ENCODE measurements at regions not wholly inside any gene's neighbourhood (a gene's known extent, or its start where the extent isn't known, plus 50 kb on each side); places are given as distances from the start of the nearest gene placed in this dataset.
"Not testable (repeated sequence)": the region's sequence is repeated elsewhere in the genome, so short reads cannot be mapped to it uniquely, and the experiment has no call there.

DNA sequence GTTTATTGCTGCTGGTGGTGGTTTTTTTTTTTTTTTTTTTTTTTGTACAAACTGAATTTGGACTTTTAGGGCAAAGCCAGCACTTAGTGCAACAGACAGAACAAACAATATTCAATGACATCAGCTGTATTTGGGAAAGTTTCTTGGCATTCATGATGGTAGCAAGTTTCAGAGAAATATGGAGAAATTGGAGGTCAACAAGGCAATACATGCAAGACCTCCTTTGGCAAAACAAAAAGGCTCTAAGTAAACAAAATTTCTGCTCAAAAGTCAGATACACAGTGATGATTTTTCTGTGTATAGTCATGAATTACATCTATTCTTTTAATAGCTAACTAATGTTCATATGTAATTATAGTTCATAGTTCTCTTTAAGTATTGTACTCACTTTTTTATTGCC, 612.5 kb upstream of the LUZP2 start:
- no peak overlapping the region for H3K4me3 Mint-ChIP-seq
- H3K27me3 Mint-ChIP-seq = no peaks in the 10 kb centered on the region
- no peak overlapping the region for H3K27ac Mint-ChIP-seq
- no peaks in the 10 kb centered on the region for H3K36me3 Mint-ChIP-seq
- no peaks in the 10 kb centered on the region for H3K4me1 Mint-ChIP-seq
- peaks cover 12% of the 10 kb centered on the region for H3K9me3 Mint-ChIP-seq

DNA sequence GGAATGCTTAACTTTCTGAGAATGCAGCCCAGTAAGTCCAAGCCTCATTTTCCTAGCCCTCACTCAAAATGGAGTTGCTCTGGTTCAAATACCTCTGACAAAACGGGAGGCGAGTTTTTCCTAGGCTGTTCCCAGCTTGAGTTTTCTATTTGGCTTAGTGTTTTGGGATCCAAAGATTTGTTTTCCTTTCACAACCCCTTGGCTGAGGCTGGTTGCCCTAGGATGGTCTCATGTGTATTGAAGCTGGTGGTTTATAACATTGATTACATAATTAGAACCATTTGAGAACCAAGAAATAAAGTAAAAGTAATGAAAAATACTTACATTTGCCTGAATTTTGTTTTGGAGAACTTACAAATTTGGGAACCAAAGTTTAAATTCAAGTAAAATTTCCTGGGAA, 611.1 kb upstream of the LUZP2 start:
- H3K27me3 Mint-ChIP-seq = no peaks in the 10 kb centered on the region
- H3K27ac Mint-ChIP-seq = no peak overlapping the region
- no peaks in the 10 kb centered on the region for H3K4me1 Mint-ChIP-seq
- H3K9me3 Mint-ChIP-seq = peaks cover 12% of the 10 kb centered on the region
- H3K4me3 Mint-ChIP-seq = no peak overlapping the region
- no peaks in the 10 kb centered on the region for H3K36me3 Mint-ChIP-seq

GRCh38 chr11:23887122-23887521, 609.7 kb upstream of the LUZP2 start:
- H3K4me3 Mint-ChIP-seq, H3K27me3 Mint-ChIP-seq, H3K36me3 Mint-ChIP-seq, H3K27ac Mint-ChIP-seq, H3K4me1 Mint-ChIP-seq: not testable (repeated sequence)
- H3K9me3 Mint-ChIP-seq = peaks cover 12% of the 10 kb centered on the region

DNA sequence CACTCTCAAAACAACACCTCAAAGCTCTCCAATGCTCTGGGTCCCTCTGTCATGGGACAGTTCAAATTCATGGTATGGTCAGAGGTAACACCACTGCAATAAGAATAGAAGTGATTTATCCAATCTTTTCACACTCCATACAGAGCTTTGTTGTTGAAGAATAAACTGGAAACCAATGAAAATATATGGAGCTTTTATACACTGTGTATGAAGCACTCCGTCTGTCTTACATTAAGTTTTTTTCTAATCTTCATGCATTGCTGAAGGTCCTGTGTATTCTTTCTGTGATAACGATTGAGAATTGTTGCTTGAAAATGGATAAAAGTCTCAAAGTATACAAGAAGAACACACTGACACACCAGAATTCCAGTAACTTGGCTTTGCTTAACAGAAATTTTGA, 603.7 kb upstream of the LUZP2 start:
- H3K27ac Mint-ChIP-seq = no peak overlapping the region
- no peaks in the 10 kb centered on the region for H3K36me3 Mint-ChIP-seq
- H3K4me3 Mint-ChIP-seq = no peak overlapping the region
- no peaks in the 10 kb centered on the region for H3K9me3 Mint-ChIP-seq
- H3K27me3 Mint-ChIP-seq = no peaks in the 10 kb centered on the region
- H3K4me1 Mint-ChIP-seq = no peaks in the 10 kb centered on the region

DNA sequence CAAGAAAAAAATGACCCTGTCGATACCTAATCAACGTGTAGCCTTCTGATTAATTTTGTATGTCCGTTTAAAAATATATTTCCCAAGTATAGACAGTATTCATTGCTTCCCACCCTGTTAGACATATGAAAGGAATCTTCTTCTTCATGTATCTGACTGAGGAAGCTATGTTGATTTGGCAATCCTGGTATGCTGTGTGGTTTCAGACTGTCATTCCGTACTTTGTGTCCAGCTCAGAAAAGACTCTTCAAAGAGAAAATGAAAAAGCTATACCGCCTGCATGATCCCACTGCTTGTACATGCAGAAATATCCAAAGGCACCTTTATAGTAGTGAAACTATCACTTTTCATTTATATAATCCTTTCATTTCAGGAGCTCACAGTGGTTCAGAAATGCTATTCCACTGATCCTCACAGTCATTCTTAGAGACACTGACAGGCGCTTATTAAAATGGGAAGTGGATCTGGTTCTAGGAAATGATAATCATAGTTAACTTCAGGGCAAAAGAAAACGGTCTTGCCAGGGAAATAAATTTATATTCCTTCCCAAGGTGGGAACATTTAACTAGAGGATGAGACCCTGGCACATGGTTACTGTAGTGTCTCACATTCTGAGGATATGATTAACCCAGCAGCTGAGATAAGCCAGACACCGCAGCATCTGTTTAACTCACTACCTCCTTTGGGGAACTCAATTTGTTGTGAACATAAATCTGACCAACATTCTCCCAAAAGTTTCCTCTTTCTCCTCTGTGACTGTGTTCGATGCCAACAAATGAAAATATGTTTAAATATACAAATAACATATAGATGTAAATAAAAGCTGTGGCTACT, 599.2 kb upstream of the LUZP2 start:
- Mint-ChIP-seq H3K27me3 (no peaks in the 10 kb centered on the region), H3K36me3 (no peaks in the 10 kb centered on the region)

GRCh38 chr11:23903044-23903704, 593.7 kb upstream of the LUZP2 start:
- Mint-ChIP-seq H3K9me3 (peaks cover 4% of the 10 kb centered on the region), H3K27ac (no peak overlapping the region), H3K27me3 (no peaks in the 10 kb centered on the region), H3K4me1 (no peaks in the 10 kb centered on the region), H3K4me3 (no peak overlapping the region), H3K36me3 (no peaks in the 10 kb centered on the region)

More for the DNA sequence above, 599.2 kb upstream of the LUZP2 start:
- Mint-ChIP-seq H3K4me3 (no peak overlapping the region), H3K27ac (no peak overlapping the region), H3K4me1 (no peaks in the 10 kb centered on the region), H3K9me3 (no peaks in the 10 kb centered on the region)

DNA sequence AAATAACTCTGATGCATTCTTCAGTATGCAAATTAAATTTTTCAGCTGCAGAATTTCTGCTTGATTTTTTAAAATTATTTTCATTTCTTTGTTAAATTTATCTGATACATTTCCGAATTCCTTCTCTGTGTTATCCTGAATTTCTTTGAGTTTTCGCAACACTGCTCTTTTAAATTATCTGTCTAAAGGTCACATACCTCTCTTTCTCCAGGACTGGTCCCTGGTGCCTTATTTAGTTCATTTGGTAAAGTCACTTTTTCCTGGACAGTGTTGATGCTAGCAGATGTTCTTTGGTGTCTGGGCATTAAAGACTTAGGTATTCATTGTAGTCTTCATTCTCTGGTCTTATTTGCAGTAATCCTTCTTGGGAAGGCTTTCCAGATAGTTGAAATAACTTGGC, 577.4 kb upstream of the LUZP2 start:
- no peak overlapping the region for H3K4me3 Mint-ChIP-seq
- H3K27me3 Mint-ChIP-seq = no peaks in the 10 kb centered on the region
- no peaks in the 10 kb centered on the region for H3K36me3 Mint-ChIP-seq
- H3K9me3 Mint-ChIP-seq = peaks cover 4% of the 10 kb centered on the region
- no peaks in the 10 kb centered on the region for H3K4me1 Mint-ChIP-seq
- H3K27ac Mint-ChIP-seq = no peak overlapping the region

DNA sequence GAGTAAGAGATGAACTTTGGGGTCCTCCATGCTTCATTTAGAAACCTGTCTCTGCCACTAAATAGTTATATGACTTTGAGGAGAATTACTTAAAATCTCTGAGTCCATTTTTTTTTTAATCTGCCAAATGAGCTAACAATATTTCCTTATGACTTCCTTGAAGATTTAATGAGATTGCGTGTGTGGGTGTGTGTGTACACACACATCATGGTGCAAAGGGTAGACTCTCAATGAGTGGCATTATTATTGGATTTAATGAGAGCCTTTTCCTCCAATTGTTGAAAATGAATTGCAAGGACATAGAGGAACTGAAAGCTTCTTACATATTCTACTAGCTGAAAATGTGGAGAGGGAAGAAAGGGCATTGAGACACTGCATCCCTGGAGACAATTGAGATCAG, 573.5 kb upstream of the LUZP2 start:
- no peaks in the 10 kb centered on the region for H3K27me3 Mint-ChIP-seq
- H3K36me3 Mint-ChIP-seq = no peaks in the 10 kb centered on the region
- no peak overlapping the region for H3K4me3 Mint-ChIP-seq
- no peak overlapping the region for H3K27ac Mint-ChIP-seq
- H3K4me1 Mint-ChIP-seq = no peaks in the 10 kb centered on the region
- peaks cover 4% of the 10 kb centered on the region for H3K9me3 Mint-ChIP-seq

- no peak overlapping the region for H3K4me3 Mint-ChIP-seq
- no peaks in the 10 kb centered on the region for H3K4me1 Mint-ChIP-seq
- peaks cover 4% of the 10 kb centered on the region for H3K9me3 Mint-ChIP-seq
- no peak overlapping the region for H3K27ac Mint-ChIP-seq
- H3K36me3 Mint-ChIP-seq = no peaks in the 10 kb centered on the region
- no peaks in the 10 kb centered on the region for H3K27me3 Mint-ChIP-seq
These were observed 572.6 kb upstream of the LUZP2 start for GRCh38 chr11:23924226-23924625.

- Mint-ChIP-seq H3K27me3 (no peaks in the 10 kb centered on the region), H3K4me3 (no peak overlapping the region), H3K36me3 (no peaks in the 10 kb centered on the region), H3K9me3 (no peaks in the 10 kb centered on the region), H3K27ac (no peak overlapping the region), H3K4me1 (no peaks in the 10 kb centered on the region)
These were observed 565.4 kb upstream of the LUZP2 start for GRCh38 chr11:23931443-23931842.

- Mint-ChIP-seq H3K36me3 (no peaks in the 10 kb centered on the region), H3K4me1 (no peaks in the 10 kb centered on the region), H3K27me3 (no peaks in the 10 kb centered on the region), H3K4me3 (no peak overlapping the region), H3K27ac (no peak overlapping the region), H3K9me3 (no peaks in the 10 kb centered on the region)
These were observed 564.4 kb upstream of the LUZP2 start for GRCh38 chr11:23932485-23932898.

DNA sequence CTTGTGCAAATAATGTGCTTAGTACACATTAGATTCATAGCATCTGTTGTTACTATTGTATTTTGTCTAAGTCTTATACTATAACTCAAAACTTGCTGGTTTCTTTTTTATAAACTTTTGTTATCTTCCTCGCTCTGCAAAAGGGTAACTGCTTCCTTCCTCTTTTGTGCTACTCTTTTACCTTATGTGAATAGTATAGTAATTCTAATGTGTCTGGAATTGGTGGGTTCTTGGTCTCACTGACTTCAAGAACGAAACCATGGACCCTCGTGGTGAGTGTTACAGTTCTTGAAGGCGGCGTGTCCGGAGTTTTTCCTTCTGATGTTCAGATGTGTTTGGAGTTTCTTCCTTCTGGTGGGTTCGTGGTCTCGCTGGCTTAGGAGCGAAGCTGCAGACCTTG, 563.1 kb upstream of the LUZP2 start:
- H3K27ac Mint-ChIP-seq = no peak overlapping the region
- H3K4me3 Mint-ChIP-seq = peak overlapping the region; percentile 8
- no peaks in the 10 kb centered on the region for H3K27me3 Mint-ChIP-seq
- H3K9me3 Mint-ChIP-seq = no peaks in the 10 kb centered on the region
- H3K36me3 Mint-ChIP-seq = no peaks in the 10 kb centered on the region
- no peaks in the 10 kb centered on the region for H3K4me1 Mint-ChIP-seq

DNA sequence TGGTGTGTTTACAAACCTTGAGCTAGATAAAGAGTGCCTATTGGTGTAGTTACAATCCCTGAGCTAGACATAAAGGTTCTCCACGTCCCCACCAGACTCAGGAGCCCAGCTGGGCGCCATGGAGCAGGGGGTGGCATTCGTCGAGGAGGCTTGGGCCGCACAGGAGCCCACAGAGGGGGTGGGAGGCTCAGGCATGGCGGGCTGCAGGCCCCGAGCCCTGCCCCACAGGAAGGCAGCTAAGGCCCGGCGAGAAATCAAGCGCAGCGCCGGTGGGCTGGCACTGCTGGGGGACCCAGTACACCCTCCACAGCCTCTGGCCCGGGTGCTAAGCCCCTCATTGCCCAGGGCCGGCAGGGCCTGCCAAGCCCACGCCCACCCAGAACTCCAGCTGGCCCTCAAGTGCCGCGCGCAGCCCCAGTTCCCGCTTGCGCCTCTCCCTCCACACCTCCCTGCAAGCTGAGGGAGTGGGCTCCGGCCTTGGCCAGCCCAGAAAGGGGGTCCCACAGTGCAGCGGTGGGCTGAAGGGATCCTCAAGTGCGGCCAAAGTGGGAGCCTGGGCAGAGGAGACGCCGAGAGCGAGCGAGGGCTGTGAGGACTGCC, 562.1 kb upstream of the LUZP2 start:
- not testable (repeated sequence) for H3K27ac Mint-ChIP-seq, H3K4me3 Mint-ChIP-seq

GRCh38 chr11:23942117-23942815, 554.6 kb upstream of the LUZP2 start:
- not testable (repeated sequence) for H3K4me1 Mint-ChIP-seq, H3K36me3 Mint-ChIP-seq, H3K4me3 Mint-ChIP-seq, H3K27ac Mint-ChIP-seq, H3K27me3 Mint-ChIP-seq, H3K9me3 Mint-ChIP-seq

More for the DNA sequence above, 562.1 kb upstream of the LUZP2 start:
- not testable (repeated sequence) for H3K36me3 Mint-ChIP-seq, H3K4me1 Mint-ChIP-seq, H3K9me3 Mint-ChIP-seq, H3K27me3 Mint-ChIP-seq

DNA sequence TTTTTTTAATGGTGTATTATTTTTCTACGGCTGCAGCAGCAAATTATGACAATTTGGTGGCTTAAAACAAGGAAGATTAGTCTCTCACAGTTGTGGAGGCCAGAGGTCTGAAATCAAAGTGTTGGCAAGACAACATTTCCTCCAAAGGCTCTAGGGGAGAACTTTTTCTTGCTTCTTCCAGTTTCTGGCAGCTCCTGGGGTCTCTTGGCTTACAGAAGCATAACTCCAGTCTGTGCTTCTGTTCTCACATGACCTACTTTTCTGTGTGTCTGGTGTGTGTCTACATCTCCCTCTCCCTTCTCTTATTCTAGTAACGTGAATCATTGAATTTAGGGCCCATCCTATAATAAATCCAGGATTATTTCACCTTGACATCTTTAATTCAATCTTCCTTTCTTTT, 551.9 kb upstream of the LUZP2 start:
- H3K4me3 Mint-ChIP-seq = no peak overlapping the region
- no peaks in the 10 kb centered on the region for H3K9me3 Mint-ChIP-seq

GRCh38 chr11:23947883-23948282, 549.0 kb upstream of the LUZP2 start:
- no peaks in the 10 kb centered on the region for H3K4me1 Mint-ChIP-seq
- no peak overlapping the region for H3K4me3 Mint-ChIP-seq
- H3K27me3 Mint-ChIP-seq = no peaks in the 10 kb centered on the region
- no peaks in the 10 kb centered on the region for H3K36me3 Mint-ChIP-seq
- no peaks in the 10 kb centered on the region for H3K9me3 Mint-ChIP-seq
- H3K27ac Mint-ChIP-seq = no peak overlapping the region

More for the DNA sequence above, 551.9 kb upstream of the LUZP2 start:
- no peak overlapping the region for H3K27ac Mint-ChIP-seq
- no peaks in the 10 kb centered on the region for H3K27me3 Mint-ChIP-seq
- no peaks in the 10 kb centered on the region for H3K4me1 Mint-ChIP-seq
- H3K36me3 Mint-ChIP-seq = no peaks in the 10 kb centered on the region

Data from activated naive CD4-positive, alpha-beta T cell treated with anti-CD3 and anti-CD28 coated beads, Interleukin-2, amount 50 U/mL, for 24 hours (primary cell).